ENCODE measurements at regions not wholly inside any gene's neighbourhood (a gene's known extent, or its start where the extent isn't known, plus 50 kb on each side); places are given as distances from the start of the nearest gene placed in this dataset.
"Not testable (repeated sequence)": the region's sequence is repeated elsewhere in the genome, so short reads cannot be mapped to it uniquely, and the experiment has no call there.

DNA sequence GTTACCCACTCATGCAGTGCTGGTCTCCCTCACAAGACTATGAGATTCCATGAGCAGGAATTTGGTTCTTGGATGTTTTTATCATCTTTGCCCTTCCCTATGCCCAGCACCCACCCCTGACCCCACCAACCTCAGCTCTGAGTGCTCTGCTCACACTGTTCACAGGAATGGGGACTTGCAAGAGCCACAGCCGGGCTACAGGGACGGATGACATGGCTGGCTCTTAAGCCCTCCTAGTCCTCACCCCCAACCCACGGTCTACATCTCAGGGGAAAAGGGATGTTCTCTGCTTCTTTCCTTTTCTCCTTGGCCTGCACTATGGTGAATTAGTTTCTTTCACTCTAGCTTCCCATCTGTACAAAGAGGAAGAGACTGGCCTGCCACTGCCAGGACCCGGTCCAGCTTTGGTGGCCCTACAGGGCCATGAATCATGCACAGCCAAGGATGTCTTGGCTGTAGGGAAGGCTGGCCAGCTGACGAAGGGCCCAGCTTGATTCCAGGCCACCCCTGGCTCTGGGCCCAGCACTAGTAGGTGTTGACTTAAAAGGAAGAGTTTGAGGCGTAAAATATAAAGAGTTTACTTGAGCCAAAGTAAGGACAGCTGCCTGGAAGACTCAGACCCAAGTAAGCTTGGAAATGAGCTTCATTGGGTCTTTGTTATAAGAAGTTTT is 79.7 kb upstream of the MTLN start:
- TF ChIP-seq POLR2A (IDR thresholded peaks at IDR 0.05): not testable (repeated sequence)
- TF ChIP-seq, protein P1, sequence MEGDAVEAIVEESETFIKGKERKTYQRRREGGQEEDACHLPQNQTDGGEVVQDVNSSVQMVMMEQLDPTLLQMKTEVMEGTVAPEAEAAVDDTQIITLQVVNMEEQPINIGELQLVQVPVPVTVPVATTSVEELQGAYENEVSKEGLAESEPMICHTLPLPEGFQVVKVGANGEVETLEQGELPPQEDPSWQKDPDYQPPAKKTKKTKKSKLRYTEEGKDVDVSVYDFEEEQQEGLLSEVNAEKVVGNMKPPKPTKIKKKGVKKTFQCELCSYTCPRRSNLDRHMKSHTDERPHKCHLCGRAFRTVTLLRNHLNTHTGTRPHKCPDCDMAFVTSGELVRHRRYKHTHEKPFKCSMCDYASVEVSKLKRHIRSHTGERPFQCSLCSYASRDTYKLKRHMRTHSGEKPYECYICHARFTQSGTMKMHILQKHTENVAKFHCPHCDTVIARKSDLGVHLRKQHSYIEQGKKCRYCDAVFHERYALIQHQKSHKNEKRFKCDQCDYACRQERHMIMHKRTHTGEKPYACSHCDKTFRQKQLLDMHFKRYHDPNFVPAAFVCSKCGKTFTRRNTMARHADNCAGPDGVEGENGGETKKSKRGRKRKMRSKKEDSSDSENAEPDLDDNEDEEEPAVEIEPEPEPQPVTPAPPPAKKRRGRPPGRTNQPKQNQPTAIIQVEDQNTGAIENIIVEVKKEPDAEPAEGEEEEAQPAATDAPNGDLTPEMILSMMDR (IDR thresholded peaks at IDR 0.05): not testable (repeated sequence)

Data from lower leg skin (tissue), 3 donors.